A549 (cell line): ENCODE measurements at regions not wholly inside any gene's neighbourhood (a gene's known extent, or its start where the extent isn't known, plus 50 kb on each side); places are given as distances from the start of the nearest gene placed in this dataset.

Source experiments
- ATAC-seq, 2 experiments: fragments of 200-7000 bp in 1 of 2; fragments of >200 bp in 1 of 2; cut with Nextera tagmentation in 1 of 2; cut with Tn5 transposase in 1 of 2; 3 replicates each; pipeline versions ENCODE4 v1.8.0 to v1.9.1; 2018 to 2020; ENCODE audit warnings: mild to moderate bottlenecking in 1 of 2, moderate library complexity in 1 of 2
- CTCF ChIA-PET: fragments of 300-600 bp; sonication (Branson Sonifier 250); formaldehyde crosslinking; extraction: SDS; loops from one replicate; lab custom pipeline; 2021; ENCODE audit warnings: antibody characterized with exemption, inconsistent platforms; lab: Yijun Ruan, JAX
- POLR2A ChIA-PET: fragments of 350-600 bp; formaldehyde crosslinking; extraction: SDS; loops from one replicate; lab custom pipeline; 2021; ENCODE audit warnings: antibody characterized with exemption, inconsistent platforms; lab: Yijun Ruan, JAX
- DNase-seq, 2 experiments: peaks; one replicate each; pipeline versions ENCODE4 v3.0.0 to v3.0.0-alpha.2; 2011 to 2016; ENCODE audit warnings: low read depth in 1 of 2, low spot score in 1 of 2
- FAIRE-seq: peaks from 2 replicates; lab custom pipeline; 2011; peaks lifted over from hg19 to GRCh38; lab: Jason Lieb, UNC
- H3K27ac ChIP-seq, 2 experiments: fragments of >200 bp; sonication (Bioruptor Twin); formaldehyde crosslinking; 3 replicates each; pipeline ENCODE4 v1.5.1; 2016 to 2017
- H3K4me1 ChIP-seq: fragments of >200 bp; sonication (Bioruptor Twin); formaldehyde crosslinking; 3 replicates; pipeline ENCODE4 v1.6.1; 2016
- H3K4me2 ChIP-seq: fragments of >200 bp; sonication (Bioruptor Twin); formaldehyde crosslinking; 3 replicates; pipeline ENCODE4 v1.6.1; 2016
- H3K4me3 ChIP-seq: fragments of >200 bp; sonication (Bioruptor Twin); formaldehyde crosslinking; 3 replicates; pipeline ENCODE4 v1.5.1; 2016
- H3K9me3 ChIP-seq: fragments of >200 bp; sonication (Bioruptor Twin); formaldehyde crosslinking; 3 replicates; pipeline ENCODE4 v1.6.1; 2016
- BHLHE40 ChIP-seq: IDR thresholded peaks from 2 replicates; pipeline ENCODE4 v1.6.1; 2012; ENCODE audit warnings: low read depth, low read length, inconsistent platforms
- CBX8 ChIP-seq: fragments of 200-600 bp; sonication (generic); IDR thresholded peaks from 2 replicates; pipeline ENCODE4 v1.6.1; 2016
- CHD2 ChIP-seq: fragments of 150-350 bp; IDR thresholded peaks from 2 replicates; pipeline ENCODE4 v1.6.1; 2014; ENCODE audit warnings: low read length; ENCODE audit not compliant: partially characterized antibody
- CTCF ChIP-seq: fragments of >200 bp; sonication (Bioruptor Twin); formaldehyde crosslinking; IDR thresholded peaks from 3 replicates; pipeline ENCODE4 v1.5.1; 2016
- EHF ChIP-seq: fragments of 250-450 bp; sonication (Bioruptor Pico); IDR thresholded peaks from 2 replicates; pipeline ENCODE4 v1.5.0; 2020; ENCODE audit warnings: mild to moderate bottlenecking
- ESRRA ChIP-seq: fragments of 150-350 bp; IDR thresholded peaks from 2 replicates; pipeline ENCODE4 v1.6.1; 2014; ENCODE audit warnings: mild to moderate bottlenecking, low read length, borderline replicate concordance
- FOXS1 ChIP-seq: fragments of 250-450 bp; sonication (Bioruptor Pico); IDR thresholded peaks from 2 replicates; pipeline ENCODE4 v1.5.0; 2020; ENCODE audit warnings: mild to moderate bottlenecking, moderate library complexity
- HES2 ChIP-seq: fragments of >200 bp; sonication (Bioruptor Twin); formaldehyde crosslinking; IDR thresholded peaks from 2 replicates; pipeline ENCODE4 v1.6.1; 2016
- HEYL ChIP-seq: fragments of 250-450 bp; sonication (Bioruptor Pico); IDR thresholded peaks from 2 replicates; pipeline ENCODE4 v1.8.0; 2021; ENCODE audit warnings: mild to moderate bottlenecking, moderate library complexity
- HMGXB4 ChIP-seq: fragments of 250-450 bp; sonication (Bioruptor Pico); IDR thresholded peaks from 2 replicates; pipeline ENCODE4 v1.5.0; 2021; ENCODE audit warnings: mild to moderate bottlenecking, moderate library complexity, borderline replicate concordance
- HOXA7 ChIP-seq: fragments of 250-450 bp; sonication (Bioruptor Pico); IDR thresholded peaks from 2 replicates; pipeline ENCODE4 v1.5.0; 2020; ENCODE audit warnings: mild to moderate bottlenecking, moderate library complexity
- HOXB5 ChIP-seq: fragments of 250-450 bp; sonication (Bioruptor Pico); IDR thresholded peaks from 2 replicates; pipeline ENCODE4 v1.5.0; 2020; ENCODE audit warnings: mild to moderate bottlenecking, moderate library complexity
- JUN ChIP-seq, 2 experiments: fragments of >200 bp; sonication (Bioruptor Twin); formaldehyde crosslinking; IDR thresholded peaks; 2 replicates in 1 of 2; 3 replicates in 1 of 2; pipeline ENCODE4 v1.6.1; 2016 to 2017
- KDM1A ChIP-seq: fragments of 200-600 bp; sonication (generic); IDR thresholded peaks from 2 replicates; pipeline ENCODE4 v1.6.1; 2016; ENCODE audit warnings: low read depth, mild to moderate bottlenecking
- NFE2L2 ChIP-seq: fragments of 150-350 bp; conservative IDR thresholded peaks from 2 replicates; pipeline ENCODE4 v1.6.1; 2014; ENCODE audit warnings: low read length
- NPAS2 ChIP-seq: fragments of 250-450 bp; sonication (Bioruptor Pico); IDR thresholded peaks from 2 replicates; pipeline ENCODE4 v1.8.0; 2022; ENCODE audit warnings: mild to moderate bottlenecking, moderate library complexity, borderline replicate concordance
- NR3C1 ChIP-seq: fragments of >200 bp; sonication (Bioruptor Twin); formaldehyde crosslinking; IDR thresholded peaks from 3 replicates; pipeline ENCODE4 v1.6.1; 2017
- POLR2AphosphoS2 ChIP-seq: conservative IDR thresholded peaks from 2 replicates; pipeline ENCODE4 v1.6.1; 2012; ENCODE audit warnings: low read length, improper control_type of control experiment, inconsistent platforms
- RAD21 ChIP-seq, 2 experiments: fragments of >200 bp in 1 of 2; sonication (Bioruptor Twin) in 1 of 2; formaldehyde crosslinking in 1 of 2; IDR thresholded peaks in 1 of 2; conservative IDR thresholded peaks in 1 of 2; 2 replicates in 1 of 2; 3 replicates in 1 of 2; pipeline ENCODE4 v1.6.1; 2012 to 2018; ENCODE audit warnings: inconsistent platforms in 1 of 2
- RARB ChIP-seq: fragments of 250-450 bp; sonication (Bioruptor Pico); IDR thresholded peaks from 2 replicates; pipeline ENCODE4 v1.8.0; 2021; ENCODE audit warnings: mild to moderate bottlenecking, moderate library complexity
- RFX5 ChIP-seq: fragments of 450-650 bp; IDR thresholded peaks from 2 replicates; pipeline ENCODE4 v1.7.1; 2014; ENCODE audit warnings: antibody characterized with exemption, mild to moderate bottlenecking, moderate library complexity
- RNF2 ChIP-seq: fragments of 200-600 bp; sonication (generic); IDR thresholded peaks from 2 replicates; pipeline ENCODE4 v1.6.1; 2016; ENCODE audit warnings: low read depth, mild to moderate bottlenecking, antibody characterized with exemption, moderate library complexity, borderline replicate concordance
- SMC3 ChIP-seq: fragments of >200 bp; sonication (Bioruptor Twin); formaldehyde crosslinking; IDR thresholded peaks from 3 replicates; pipeline ENCODE4 v1.6.1; 2018; ENCODE audit warnings: inconsistent platforms
- SREBF2 ChIP-seq: fragments of 450-650 bp; IDR thresholded peaks from 2 replicates; pipeline ENCODE4 v1.6.1; 2014; ENCODE audit warnings: mild to moderate bottlenecking, moderate library complexity
- TFCP2L1 ChIP-seq: fragments of 250-450 bp; sonication (Bioruptor Pico); IDR thresholded peaks from 2 replicates; pipeline ENCODE4 v1.5.0; 2021; ENCODE audit warnings: mild to moderate bottlenecking
- ZC3H11A ChIP-seq: fragments of 450-650 bp; IDR thresholded peaks from 2 replicates; pipeline ENCODE4 v1.6.1; 2014; ENCODE audit warnings: antibody characterized with exemption, mild to moderate bottlenecking
- ZFP36 ChIP-seq: fragments of 450-650 bp; IDR thresholded peaks from 2 replicates; pipeline ENCODE4 v1.6.1; 2014; ENCODE audit warnings: borderline replicate concordance; ENCODE audit not compliant: partially characterized antibody
- ZNF302 ChIP-seq: fragments of 250-450 bp; sonication (Bioruptor Pico); IDR thresholded peaks from 2 replicates; pipeline ENCODE4 v1.9.0; 2021; ENCODE audit warnings: inconsistent platforms, mild to moderate bottlenecking, moderate library complexity
- ZSCAN20 ChIP-seq: fragments of 250-450 bp; sonication (Bioruptor Pico); IDR thresholded peaks from 2 replicates; pipeline ENCODE4 v1.8.0; 2022; ENCODE audit warnings: mild to moderate bottlenecking, moderate library complexity
- WGBS: methylation state at CpG from one replicate; pipeline ENCODE4 v1.1.6; 2017; ENCODE audit errors: missing lambda C conversion rate; 5-methylcytosine and 5-hydroxymethylcytosine counted together

GRCh38 chr2:163812926-163813520 is 77.2 kb upstream of the FIGN start:
- no peaks in the 10 kb centered on the region for H3K4me1 ChIP-seq
- no peak overlapping the region for H3K4me3 ChIP-seq
- TF ChIP-seq HMGXB4 (CRISPR knock-in tag) (no peak), POLR2AphosphoS2 (no peak), ZSCAN20 (no peak), ZC3H11A (no peak), NFE2L2 (no peak), RAD21 (conservative IDR thresholded peaks at IDR 0.05 in 1 of 2, IDR thresholded peaks at IDR 0.05 in 1 of 2) (no peak), HEYL (CRISPR knock-in tag) (no peak), NPAS2 (CRISPR knock-in tag) (no peak), ZFP36 (no peak), HOXB5 (no peak), TFCP2L1 (CRISPR knock-in tag) (no peak), CHD2 (no peak), RFX5 (no peak), CBX8 (no peak), ZNF302 (CRISPR knock-in tag) (no peak), KDM1A (no peak), RNF2 (no peak), ESRRA (no peak)
- no peak for DNase-seq
- CTCF ChIA-PET = no interaction called here
- POLR2A ChIA-PET = no interaction called here
- no peak overlapping the region for H3K27ac ChIP-seq
- no peak for FAIRE-seq
- no peak for ATAC-seq
- H3K4me2 ChIP-seq = no peak overlapping the region
- WGBS = 23% methylated on average over 1 of the region's 1 CpG
- peaks cover 7% of the 10 kb centered on the region; the same call in 2 of the 3 replicates for H3K9me3 ChIP-seq

GRCh38 chr2:163808406-163808805 is 72.6 kb upstream of the FIGN start:
- DNase-seq (peak in 1 of 2 experiments; percentile 14), ATAC-seq (no peak), FAIRE-seq (no peak)
- Histone ChIP-seq H3K4me3 (no peak overlapping the region), H3K27ac (no peak overlapping the region), H3K4me1 (no peaks in the 10 kb centered on the region), H3K4me2 (no peak overlapping the region), H3K9me3 (peaks cover 4% of the 10 kb centered on the region; the same call in 1 of the 3 replicates)
- ChIA-PET POLR2A (no interaction called here), CTCF (no interaction called here)
- WGBS = 87% methylated on average over 2 of the region's 2 CpGs
- TF ChIP-seq ZFP36 = no peak

- Histone ChIP-seq H3K27ac (no peak overlapping the region), H3K4me2 (no peak overlapping the region), H3K4me1 (no peaks in the 10 kb centered on the region), H3K9me3 (no peaks in the 10 kb centered on the region), H3K4me3 (no peak overlapping the region)
- CTCF ChIA-PET = no interaction called here
- FAIRE-seq (no peak), ATAC-seq (no peak), DNase-seq (no peak)
- WGBS = 91% methylated on average over 3 of the region's 3 CpGs
- POLR2A ChIA-PET = no interaction called here
- TF ChIP-seq HES2 (no peak), BHLHE40 (no peak), SMC3 (no peak), HOXA7 (no peak), CTCF (no peak), NR3C1 (no peak), SREBF2 (no peak), EHF (CRISPR knock-in tag) (no peak), FOXS1 (no peak), JUN (IDR thresholded peaks at IDR 0.05) (no peak), RARB (no peak), ZNF302 (CRISPR knock-in tag) (no peak), HEYL (CRISPR knock-in tag) (no peak)
Observed at GRCh38 chr2:163802284-163802683, 66.5 kb upstream of the FIGN start.
